AG04450 (cell line): ENCODE measurements at regions not wholly inside any gene's neighbourhood (a gene's known extent, or its start where the extent isn't known, plus 50 kb on each side); places are given as distances from the start of the nearest gene placed in this dataset.

ENCODE experiments used
- CTCF ChIA-PET: fragments of 300-600, 350-600 bp; formaldehyde crosslinking; extraction: SDS; loops from one replicate; lab custom pipeline; 2022; ENCODE audit warnings: antibody characterized with exemption, inconsistent platforms; lab: Charles Lee
- POLR2A ChIA-PET: fragments of 350-600 bp; formaldehyde crosslinking; extraction: SDS; loops from one replicate; lab custom pipeline; 2021; ENCODE audit warnings: antibody characterized with exemption, inconsistent platforms; lab: Yijun Ruan, JAX
- DNase-seq: peaks from one replicate; pipeline ENCODE4 v3.0.0-alpha.2; 2011; ENCODE audit warnings: low read depth, low spot score
- H3K27ac ChIP-seq: one replicate; pipeline ENCODE4 v1.5.1; 2012; ENCODE audit warnings: low read depth, low read length, control low read depth
- H3K27me3 ChIP-seq: one replicate; pipeline ENCODE4 v1.6.0; 2012; ENCODE audit warnings: low read length; ENCODE audit not compliant: control insufficient read depth, insufficient read depth
- H3K4me3 ChIP-seq: 2 replicates; pipeline ENCODE4 v1.5.1; 2011; ENCODE audit warnings: mild to moderate bottlenecking, low read depth, low read length, control low read depth
- H3K9me3 ChIP-seq: 2 replicates; pipeline ENCODE4 v1.5.1; 2012; ENCODE audit warnings: low read length; ENCODE audit not compliant: control insufficient read depth, insufficient read depth
- CTCF ChIP-seq: IDR thresholded peaks from 2 replicates; pipeline ENCODE4 v1.5.1; 2011; ENCODE audit warnings: low read depth, low read length, control low read depth, inconsistent platforms

GRCh38 chr4:164373021-164373420, 380.9 kb upstream of the SMIM31 start:
- POLR2A ChIA-PET = no interaction called here

GRCh38 chr4:164377277-164377676, 376.7 kb upstream of the SMIM31 start:
- Histone ChIP-seq H3K4me3 (no peak overlapping the region), H3K9me3 (peaks cover 4% of the 10 kb centered on the region; the same call in 1 of the 2 replicates), H3K27me3 (no peaks in the 10 kb centered on the region), H3K27ac (no peak overlapping the region)
- DNase-seq = no peak
- CTCF ChIA-PET = no interaction called here
- TF ChIP-seq CTCF = no peak
- POLR2A ChIA-PET = no interaction called here

More at GRCh38 chr4:164373021-164373420, 380.9 kb upstream of the SMIM31 start:
- CTCF ChIA-PET = interaction anchor here (0.6 kb wide), 1 partner anchor 145 kb away, joined by 7 read pairs; no protein-coding TSS in a partner anchor
- Histone ChIP-seq H3K27ac (no peak overlapping the region), H3K27me3 (no peaks in the 10 kb centered on the region), H3K4me3 (no peak overlapping the region), H3K9me3 (peaks cover 4% of the 10 kb centered on the region; the same call in 1 of the 2 replicates)
- no peak for TF ChIP-seq CTCF
- DNase-seq = no peak

- peaks cover 10% of the 10 kb centered on the region for H3K9me3 ChIP-seq
- H3K27me3 ChIP-seq = no peaks in the 10 kb centered on the region
- CTCF ChIA-PET = no interaction called here
- no peak for DNase-seq
- POLR2A ChIA-PET = no interaction called here
- TF ChIP-seq CTCF = no peak
- no peak overlapping the region for H3K4me3 ChIP-seq
- H3K27ac ChIP-seq = no peak overlapping the region
Measured at GRCh38 chr4:164378361-164378760, 375.6 kb upstream of the SMIM31 start.

- POLR2A ChIA-PET = no interaction called here
- no peak for TF ChIP-seq CTCF
- CTCF ChIA-PET = no interaction called here
- Histone ChIP-seq H3K27ac (no peak overlapping the region), H3K4me3 (no peak overlapping the region), H3K27me3 (no peaks in the 10 kb centered on the region), H3K9me3 (peaks cover 18% of the 10 kb centered on the region)
- no peak for DNase-seq
Measured at GRCh38 chr4:164379694-164380093, 374.2 kb upstream of the SMIM31 start.

- ChIA-PET CTCF (no interaction called here), POLR2A (no interaction called here)
- Histone ChIP-seq H3K9me3 (peaks cover 14% of the 10 kb centered on the region), H3K27me3 (no peaks in the 10 kb centered on the region), H3K27ac (no peak overlapping the region), H3K4me3 (no peak overlapping the region)
- TF ChIP-seq CTCF = no peak
- DNase-seq = no peak
Measured at GRCh38 chr4:164381859-164382258, 372.1 kb upstream of the SMIM31 start.
